ENCODE measurements at regions not wholly inside any gene's neighbourhood (a gene's known extent, or its start where the extent isn't known, plus 50 kb on each side); places are given as distances from the start of the nearest gene placed in this dataset.
"Not testable (repeated sequence)": the region's sequence is repeated elsewhere in the genome, so short reads cannot be mapped to it uniquely, and the experiment has no call there.

- no peak for ATAC-seq
- intact Hi-C loops (cut with DNase I): loop anchor here (5.0 kb wide), 1 partner anchor 98 kb away; the partner anchor contains the start of gene COL1A2
- no peak for DNase-seq (ENCODE audit: low spot score)
These were observed 100.1 kb upstream of the COL1A2 start for GRCh38 chr7:94294471-94295131.

GRCh38 chr7:94295850-94296249, 98.8 kb upstream of the COL1A2 start:
- no peak for DNase-seq (ENCODE audit: low spot score)
- intact Hi-C loops (cut with DNase I): loop anchor here (5.0 kb wide), 1 partner anchor 96 kb away; the partner anchor contains the start of gene COL1A2
- ATAC-seq: peak; percentile 84

GRCh38 chr7:94296881-94297280, 97.8 kb upstream of the COL1A2 start:
- DNase-seq (ENCODE audit: low spot score): no peak
- intact Hi-C loops (cut with DNase I): loop anchor here (5.0 kb wide), 1 partner anchor 95 kb away; the partner anchor contains the start of gene COL1A2
- no peak for ATAC-seq

GRCh38 chr7:94297397-94297838, 97.3 kb upstream of the COL1A2 start:
- DNase-seq (ENCODE audit: low spot score): peak; percentile 77
- ATAC-seq: peak; percentile 77
- intact Hi-C loops (cut with DNase I): loop anchor here (5.0 kb wide), 1 partner anchor 95 kb away; the partner anchor contains the start of gene COL1A2

GRCh38 chr7:94298943-94299342, 95.8 kb upstream of the COL1A2 start:
- no peak for ATAC-seq
- intact Hi-C loops (cut with DNase I): loop anchor here (5.0 kb wide), 1 partner anchor 93 kb away; the partner anchor contains the start of gene COL1A2
- DNase-seq (ENCODE audit: low spot score): no peak

- DNase-seq (ENCODE audit: low spot score): no peak
- intact Hi-C loops (cut with DNase I): loop anchor here (10.0 kb wide), 1 partner anchor 74 kb away; no protein-coding TSS in a partner anchor
- no peak for ATAC-seq
These were observed 94.4 kb upstream of the COL1A2 start for GRCh38 chr7:94300176-94300835.

- intact Hi-C loops (cut with DNase I): loop anchor here (10.0 kb wide), 1 partner anchor 74 kb away; no protein-coding TSS in a partner anchor
- DNase-seq (ENCODE audit: low spot score) (peak; percentile 82), ATAC-seq (peak; percentile 88)
These were observed 93.6 kb upstream of the COL1A2 start for GRCh38 chr7:94301024-94301586.

- intact Hi-C loops (cut with DNase I): loop anchor here (10.0 kb wide), 1 partner anchor 72 kb away; no protein-coding TSS in a partner anchor
- ATAC-seq (no peak), DNase-seq (ENCODE audit: low spot score) (no peak)
These were observed 91.6 kb upstream of the COL1A2 start for GRCh38 chr7:94303118-94303517.

GRCh38 chr7:94303695-94304094, 91.0 kb upstream of the COL1A2 start:
- ATAC-seq: peak; percentile 65
- DNase-seq (ENCODE audit: low spot score): no peak
- intact Hi-C loops (cut with DNase I): loop anchor here (10.0 kb wide), 1 partner anchor 71 kb away; no protein-coding TSS in a partner anchor

- no peak for ATAC-seq
- DNase-seq (ENCODE audit: low spot score): no peak
- intact Hi-C loops (cut with DNase I): loop anchor here (10.0 kb wide), 1 partner anchor 70 kb away; no protein-coding TSS in a partner anchor
These were observed 89.8 kb upstream of the COL1A2 start for GRCh38 chr7:94304878-94305277.

GRCh38 chr7:94305836-94306235, 88.9 kb upstream of the COL1A2 start:
- DNase-seq (ENCODE audit: low spot score): no peak
- intact Hi-C loops (cut with DNase I): loop anchor here (10.0 kb wide), 1 partner anchor 69 kb away; no protein-coding TSS in a partner anchor
- ATAC-seq: no peak

- DNase-seq (ENCODE audit: low spot score) (no peak), ATAC-seq (no peak)
- intact Hi-C loops (cut with DNase I): loop anchor here (10.0 kb wide), 1 partner anchor 67 kb away; no protein-coding TSS in a partner anchor
These were observed 87.2 kb upstream of the COL1A2 start for GRCh38 chr7:94307399-94308048.

- DNase-seq (ENCODE audit: low spot score) (no peak), ATAC-seq (peak; percentile 40)
- intact Hi-C loops (cut with DNase I): no loop called here
These were observed 83.2 kb upstream of the COL1A2 start for GRCh38 chr7:94311515-94311914.

- intact Hi-C loops (cut with DNase I): no loop called here
- ATAC-seq (peak; percentile 38), DNase-seq (ENCODE audit: low spot score) (no peak)
These were observed 80.8 kb upstream of the COL1A2 start for GRCh38 chr7:94313926-94314325.

GRCh38 chr7:94314413-94315410, 80.0 kb upstream of the COL1A2 start:
- intact Hi-C loops (cut with DNase I): no loop called here
- DNase-seq (ENCODE audit: low spot score) (no peak), ATAC-seq (peak; percentile 39)

- DNase-seq (ENCODE audit: low spot score); ATAC-seq; intact Hi-C loops (cut with DNase I): not testable (repeated sequence)
These were observed 73.6 kb upstream of the COL1A2 start for GRCh38 chr7:94321138-94321537.

GRCh38 chr7:94323844-94324243, 70.9 kb upstream of the COL1A2 start:
- DNase-seq (ENCODE audit: low spot score) (no peak), ATAC-seq (no peak)
- intact Hi-C loops (cut with DNase I): no loop called here
